AG08396 (cell line): ENCODE measurements at regions not wholly inside any gene's neighbourhood (a gene's known extent, or its start where the extent isn't known, plus 50 kb on each side); places are given as distances from the start of the nearest gene placed in this dataset.

Experiments
- DNase-seq: peaks from one replicate; pipeline ENCODE4 v3.0.0; 2012; ENCODE audit warnings: low spot score, mixed read lengths

GRCh38 chr10:128808921-128809440 is 658.1 kb upstream of the MGMT start:
- no peak for DNase-seq

GRCh38 chr10:128811511-128811910 is 655.5 kb upstream of the MGMT start:
- no peak for DNase-seq

DNA sequence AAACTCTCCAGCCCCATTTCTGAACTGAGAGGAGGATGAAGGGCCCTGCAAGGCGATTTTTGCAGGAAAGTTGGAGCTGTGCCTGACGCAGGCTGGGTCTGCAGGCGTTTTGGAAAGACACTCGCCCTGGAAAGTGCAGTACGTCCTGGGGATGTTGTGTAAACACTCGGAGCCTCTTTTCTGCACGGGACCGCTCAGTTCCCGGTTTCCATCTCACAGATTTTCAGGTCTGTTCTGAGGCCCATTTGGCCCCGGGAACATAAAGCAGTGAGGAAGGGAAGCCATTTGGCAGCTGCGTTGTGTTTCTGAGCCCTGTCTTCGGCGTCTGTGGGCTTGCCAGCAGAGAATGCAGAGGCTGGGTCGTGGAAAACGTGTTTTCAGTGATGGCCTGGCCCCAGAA is 655.0 kb upstream of the MGMT start:
- DNase-seq = no peak

DNA sequence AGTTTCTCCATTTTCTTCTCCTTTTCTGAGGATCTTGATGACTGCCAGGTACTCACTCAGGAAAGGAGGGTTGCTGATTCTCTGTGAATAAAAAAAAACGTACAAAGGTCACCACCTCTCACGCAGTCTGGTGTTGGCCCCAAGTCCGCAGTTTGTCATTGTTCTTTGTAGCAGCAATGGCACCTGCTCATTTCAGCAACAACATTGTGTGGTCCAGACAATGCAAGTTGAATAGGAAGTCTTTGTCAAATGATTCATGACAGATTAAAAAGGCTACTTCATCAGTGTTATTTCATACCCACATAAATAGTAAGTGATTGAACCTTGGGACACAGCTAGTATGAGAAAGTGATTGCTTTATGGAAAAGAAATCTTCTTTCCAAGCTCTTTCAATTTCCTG is 653.5 kb upstream of the MGMT start:
- DNase-seq = no peak

GRCh38 chr10:128814024-128814423 is 653.0 kb upstream of the MGMT start:
- DNase-seq = no peak

- DNase-seq = no peak
Observed at GRCh38 chr10:128814782-128815181, 652.3 kb upstream of the MGMT start.

DNA sequence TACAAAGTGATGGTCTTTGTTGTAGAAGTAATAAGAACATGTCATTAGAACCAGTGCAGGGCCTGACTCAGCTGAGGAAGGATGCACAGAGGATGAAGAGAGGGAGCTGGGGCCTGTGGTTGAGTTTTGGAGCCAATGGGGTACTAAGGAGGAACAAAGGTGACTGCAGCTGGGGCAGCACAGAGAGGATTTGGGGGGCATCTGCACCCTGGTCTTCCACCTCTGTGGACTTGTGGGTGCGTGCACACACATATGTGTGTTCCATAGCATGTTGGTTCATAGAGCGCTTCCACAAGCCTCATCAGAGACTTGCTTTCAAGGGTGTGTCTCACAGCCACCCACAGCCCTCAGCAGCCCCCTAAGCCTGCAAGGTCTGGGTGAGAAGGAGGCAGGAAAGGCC is 650.3 kb upstream of the MGMT start:
- DNase-seq = no peak

DNA sequence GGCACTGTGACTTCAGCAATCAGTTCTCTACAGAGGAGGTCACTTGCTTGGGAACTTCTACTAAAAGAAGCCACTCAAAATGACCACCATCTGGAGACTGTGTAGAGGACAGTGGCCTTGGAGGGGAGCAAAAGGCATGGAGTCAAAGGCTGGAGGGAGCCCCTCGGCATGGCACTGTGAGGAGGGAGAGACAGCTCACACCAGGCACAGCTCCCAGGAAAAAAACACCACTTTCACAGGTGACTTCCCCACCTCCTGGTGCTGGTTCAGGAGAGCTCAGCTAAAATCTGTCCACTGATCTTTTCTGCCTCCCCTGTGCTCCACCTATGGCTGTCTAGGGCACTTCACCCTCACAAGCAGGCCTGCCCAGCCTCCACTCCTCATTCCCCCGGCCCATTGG is 649.4 kb upstream of the MGMT start:
- no peak for DNase-seq

GRCh38 chr10:128820663-128821062 is 646.4 kb upstream of the MGMT start:
- DNase-seq = no peak

- no peak for DNase-seq
Observed at GRCh38 chr10:128823201-128823600, 643.8 kb upstream of the MGMT start.

GRCh38 chr10:128825626-128826025 is 641.4 kb upstream of the MGMT start:
- no peak for DNase-seq

- DNase-seq = no peak
Observed at GRCh38 chr10:128833671-128834070, 633.4 kb upstream of the MGMT start.

DNA sequence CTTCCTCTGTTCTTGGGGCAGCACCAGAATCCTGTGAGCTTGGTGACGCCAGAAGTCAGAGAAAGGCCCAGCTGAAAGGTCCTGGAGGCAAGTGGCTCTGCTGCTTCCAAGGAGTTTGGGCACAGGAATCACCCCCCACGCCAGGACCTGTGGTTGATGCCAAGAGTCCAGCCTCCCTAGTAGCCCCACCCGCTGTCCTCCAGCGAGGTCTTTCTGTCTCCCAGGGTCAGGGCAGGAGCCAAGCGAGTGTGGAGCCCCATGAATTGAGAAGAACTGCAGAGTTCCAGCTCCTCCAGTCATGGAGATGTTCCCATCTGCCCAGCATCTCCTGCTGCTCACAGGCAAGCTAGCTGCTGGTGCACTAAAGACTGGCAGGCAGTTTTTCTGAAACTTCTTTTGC is 631.7 kb upstream of the MGMT start:
- DNase-seq = no peak

DNA sequence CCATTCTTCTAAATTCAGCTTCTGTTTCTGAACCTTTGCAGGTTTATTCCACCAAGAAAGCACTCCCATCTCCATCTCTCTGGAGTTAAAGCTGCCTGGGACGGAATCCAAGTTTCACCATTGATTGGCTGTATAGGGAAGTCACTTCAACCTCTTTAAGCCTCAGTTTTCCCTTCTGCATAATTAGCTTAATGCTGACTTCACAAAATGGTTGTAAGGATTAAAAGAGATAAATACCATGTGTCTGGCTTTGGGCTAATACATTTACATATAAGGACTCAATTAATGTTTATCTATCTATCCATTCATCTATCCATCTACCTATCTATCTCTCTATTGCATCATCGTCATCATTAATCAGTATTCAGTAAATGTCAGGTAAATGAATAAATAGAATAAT is 629.6 kb upstream of the MGMT start:
- no peak for DNase-seq

- DNase-seq = no peak
Observed at GRCh38 chr10:128839134-128839533, 627.9 kb upstream of the MGMT start.

DNA sequence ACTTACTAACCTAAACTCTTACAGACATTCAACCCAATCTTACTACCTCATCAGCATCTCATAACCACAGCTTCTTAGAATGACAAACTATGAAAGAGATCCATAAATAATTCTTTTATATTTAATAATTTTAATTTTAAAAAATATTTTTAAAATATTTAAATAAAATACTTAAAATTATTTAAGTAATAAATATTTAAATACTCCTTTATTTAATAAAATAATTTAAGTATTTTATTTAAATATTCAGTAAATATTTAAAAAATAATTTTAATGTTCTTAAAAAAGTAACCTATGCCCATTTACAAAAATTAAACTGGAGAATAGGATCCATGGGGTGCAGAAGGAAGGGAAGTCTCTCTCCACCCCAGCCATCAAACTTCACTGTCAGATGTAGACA is 627.3 kb upstream of the MGMT start:
- no peak for DNase-seq

DNA sequence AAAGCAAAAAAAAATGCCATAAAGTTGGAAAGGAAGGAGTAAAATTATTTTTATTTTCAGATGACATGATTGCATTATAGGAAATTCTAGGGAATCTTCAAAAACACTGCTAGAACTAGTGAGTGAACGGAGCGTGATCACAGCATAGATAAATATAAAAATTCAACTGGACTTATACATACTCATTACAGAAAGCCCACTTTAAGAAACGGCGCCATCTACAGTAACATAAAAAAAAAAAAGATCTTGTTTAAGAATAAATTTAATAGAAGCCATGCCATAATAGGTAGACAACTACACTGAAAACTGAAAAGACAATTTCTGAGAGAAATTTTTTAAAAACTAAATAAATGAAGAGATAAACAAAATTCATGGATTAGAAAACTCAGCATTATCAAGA is 623.1 kb upstream of the MGMT start:
- no peak for DNase-seq

GRCh38 chr10:128846927-128847326 is 620.1 kb upstream of the MGMT start:
- DNase-seq = no peak

DNA sequence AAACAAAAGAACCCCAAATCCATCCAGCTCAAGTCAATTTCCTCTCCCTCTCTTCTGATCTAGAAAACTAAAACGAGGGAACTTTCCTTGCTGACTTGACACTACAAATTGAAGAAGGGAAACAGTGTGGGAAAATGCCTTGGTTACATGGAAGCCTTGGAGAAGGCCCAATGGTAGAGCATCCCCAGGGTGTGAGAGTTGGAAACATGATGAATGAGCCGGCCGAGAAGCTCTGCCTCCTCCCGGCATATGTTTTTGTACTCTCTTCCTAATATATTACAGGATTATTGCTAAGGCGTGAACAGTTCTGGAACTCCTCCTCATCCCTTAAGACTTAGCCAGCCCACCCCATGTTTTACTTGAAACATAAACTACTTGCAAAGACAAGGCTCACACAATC is 618.2 kb upstream of the MGMT start:
- DNase-seq = no peak

- no peak for DNase-seq
Observed at GRCh38 chr10:128850647-128851046, 616.4 kb upstream of the MGMT start.

DNA sequence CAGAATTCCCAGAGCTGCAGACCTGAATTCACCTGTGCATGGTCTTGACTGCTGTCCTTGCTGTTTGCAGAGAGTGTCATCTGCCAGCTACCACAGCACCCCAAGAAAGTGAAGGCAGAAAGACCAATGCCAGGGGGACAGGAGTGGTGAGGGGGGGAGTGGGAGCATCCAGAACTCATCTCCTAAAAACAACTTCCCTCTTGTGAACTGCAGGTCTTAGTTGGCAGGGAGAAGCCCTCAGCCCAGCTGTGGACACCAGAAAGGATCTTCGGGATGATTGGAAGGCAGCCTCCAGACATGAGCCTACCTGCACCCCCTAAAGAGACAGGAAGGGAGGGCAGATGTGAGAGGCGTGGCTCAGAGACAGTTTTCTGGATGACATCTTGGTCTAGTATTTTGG is 615.8 kb upstream of the MGMT start:
- DNase-seq = no peak

DNA sequence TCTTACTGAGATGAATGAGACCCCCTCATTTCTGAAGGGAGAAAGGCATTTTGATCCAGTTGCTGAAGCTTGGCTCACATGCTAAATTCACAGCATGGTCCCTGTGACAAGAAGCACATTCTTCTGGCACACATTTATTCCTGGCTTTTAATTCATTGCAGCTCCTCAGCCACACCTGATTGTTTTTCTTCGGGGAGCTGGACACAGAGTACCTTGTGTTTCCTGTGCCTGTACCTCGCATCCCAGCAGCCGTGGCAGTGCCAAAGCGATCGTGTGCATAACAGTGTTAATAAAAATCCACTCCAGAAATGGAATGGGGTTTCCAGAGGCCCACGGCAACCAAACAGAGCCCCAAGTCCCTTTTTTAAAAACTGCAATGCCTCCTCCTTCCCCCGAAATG is 615.3 kb upstream of the MGMT start:
- DNase-seq = no peak

GRCh38 chr10:128852449-128852848 is 614.6 kb upstream of the MGMT start:
- DNase-seq = no peak

- DNase-seq = no peak
Observed at GRCh38 chr10:128852902-128853301, 614.1 kb upstream of the MGMT start.

GRCh38 chr10:128853537-128853936 is 613.5 kb upstream of the MGMT start:
- no peak for DNase-seq
